PC-3 (cell line): ENCODE measurements at regions not wholly inside any gene's neighbourhood (a gene's known extent, or its start where the extent isn't known, plus 50 kb on each side); places are given as distances from the start of the nearest gene placed in this dataset.

ENCODE experiments used
- EZH2 ChIP-seq: fragments of 300-600 bp; sonication (generic); IDR thresholded peaks from one replicate; pipeline ENCODE4 v1.6.1; 2017; ENCODE audit warnings: antibody characterized with exemption, mild to moderate bottlenecking, low read length; ENCODE audit not compliant: unreplicated experiment
- EZH2phosphoT487 ChIP-seq: fragments of 300-600 bp; sonication (generic); IDR thresholded peaks from 2 replicates; pipeline ENCODE4 v1.6.1; 2018; ENCODE audit warnings: mild to moderate bottlenecking, antibody characterized with exemption, low read length, borderline replicate concordance
- TF ChIP-seq, protein P1 (sequence below): fragments of 300-600 bp; sonication (generic); conservative IDR thresholded peaks from 2 replicates; pipeline ENCODE4 v1.5.1; 2017; ENCODE audit warnings: antibody characterized with exemption, low read depth, mild to moderate bottlenecking, low read length

DNA sequence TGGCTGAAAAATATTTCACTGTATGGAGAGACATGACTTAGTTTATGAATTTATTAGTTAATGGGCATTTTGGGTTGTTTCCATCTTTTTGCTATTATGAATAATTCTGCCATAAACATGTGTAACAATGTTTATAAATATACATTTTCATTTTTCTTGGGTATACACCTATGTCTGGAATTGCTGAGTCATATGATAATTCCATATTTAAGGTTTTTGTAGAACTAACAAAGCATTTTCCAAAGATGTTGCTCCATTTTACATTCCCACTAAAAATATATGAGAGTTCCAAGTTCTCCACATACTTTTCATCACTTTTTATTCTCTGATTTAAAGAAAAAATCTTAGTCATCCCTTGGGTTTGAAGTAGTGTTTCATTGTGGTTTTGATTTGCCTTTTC lies 108.8 kb upstream of the LRRTM4 start:
- TF ChIP-seq, protein P1, sequence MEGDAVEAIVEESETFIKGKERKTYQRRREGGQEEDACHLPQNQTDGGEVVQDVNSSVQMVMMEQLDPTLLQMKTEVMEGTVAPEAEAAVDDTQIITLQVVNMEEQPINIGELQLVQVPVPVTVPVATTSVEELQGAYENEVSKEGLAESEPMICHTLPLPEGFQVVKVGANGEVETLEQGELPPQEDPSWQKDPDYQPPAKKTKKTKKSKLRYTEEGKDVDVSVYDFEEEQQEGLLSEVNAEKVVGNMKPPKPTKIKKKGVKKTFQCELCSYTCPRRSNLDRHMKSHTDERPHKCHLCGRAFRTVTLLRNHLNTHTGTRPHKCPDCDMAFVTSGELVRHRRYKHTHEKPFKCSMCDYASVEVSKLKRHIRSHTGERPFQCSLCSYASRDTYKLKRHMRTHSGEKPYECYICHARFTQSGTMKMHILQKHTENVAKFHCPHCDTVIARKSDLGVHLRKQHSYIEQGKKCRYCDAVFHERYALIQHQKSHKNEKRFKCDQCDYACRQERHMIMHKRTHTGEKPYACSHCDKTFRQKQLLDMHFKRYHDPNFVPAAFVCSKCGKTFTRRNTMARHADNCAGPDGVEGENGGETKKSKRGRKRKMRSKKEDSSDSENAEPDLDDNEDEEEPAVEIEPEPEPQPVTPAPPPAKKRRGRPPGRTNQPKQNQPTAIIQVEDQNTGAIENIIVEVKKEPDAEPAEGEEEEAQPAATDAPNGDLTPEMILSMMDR = no peak
- no peak for TF ChIP-seq EZH2
- TF ChIP-seq EZH2phosphoT487 = no peak
